H9 (cell line): ENCODE measurements at regions not wholly inside any gene's neighbourhood (a gene's known extent, or its start where the extent isn't known, plus 50 kb on each side); places are given as distances from the start of the nearest gene placed in this dataset.

Experiments
- DNase-seq: peaks from one replicate; pipeline ENCODE4 v3.0.0-alpha.2; 2017
- H2AFZ ChIP-seq: one replicate; pipeline ENCODE4 v1.6.1; 2013; ENCODE audit warnings: mild to moderate bottlenecking, low read length, control low read depth, moderate library complexity
- H2AK5ac ChIP-seq: 2 replicates; pipeline ENCODE4 v1.6.1; 2013; ENCODE audit warnings: low read length, control low read depth, mixed read lengths; ENCODE audit not compliant: insufficient read length
- H2BK120ac ChIP-seq: one replicate; pipeline ENCODE4 v1.6.1; 2013; ENCODE audit warnings: low read depth, mild to moderate bottlenecking, low read length, control low read depth, inconsistent platforms; ENCODE audit not compliant: poor library complexity, severe bottlenecking
- H2BK12ac ChIP-seq: 2 replicates; pipeline ENCODE4 v1.6.1; 2013; ENCODE audit warnings: low read length, control low read depth, mixed read lengths, low read depth; ENCODE audit not compliant: insufficient read length
- H2BK15ac ChIP-seq: 2 replicates; pipeline ENCODE4 v1.6.1; 2013; ENCODE audit warnings: low read depth, low read length, control low read depth
- H2BK20ac ChIP-seq: one replicate; pipeline ENCODE4 v1.6.1; 2013; ENCODE audit warnings: low read depth, mild to moderate bottlenecking, low read length, control low read depth, inconsistent platforms; ENCODE audit not compliant: poor library complexity, severe bottlenecking
- H2BK5ac ChIP-seq: 2 replicates; pipeline ENCODE4 v1.6.1; 2013; ENCODE audit warnings: low read length, control low read depth, mixed read lengths; ENCODE audit not compliant: insufficient read length
- H3K14ac ChIP-seq: 2 replicates; pipeline ENCODE4 v1.6.1; 2013; ENCODE audit warnings: low read length, control low read depth; ENCODE audit not compliant: insufficient read depth
- H3K18ac ChIP-seq: 2 replicates; pipeline ENCODE4 v1.6.1; 2013; ENCODE audit warnings: low read depth, mild to moderate bottlenecking, mixed read lengths, low read length, control low read depth; ENCODE audit not compliant: insufficient read length
- H3K23ac ChIP-seq: 2 replicates; pipeline ENCODE4 v1.6.1; 2013; ENCODE audit warnings: low read length, control low read depth, mixed read lengths, low read depth; ENCODE audit not compliant: insufficient read length
- H3K23me2 ChIP-seq: 2 replicates; pipeline ENCODE4 v1.6.1; 2013; ENCODE audit warnings: low read depth, mild to moderate bottlenecking, mixed read lengths, low read length, control low read depth; ENCODE audit not compliant: insufficient read length, poor library complexity, severe bottlenecking
- H3K27ac ChIP-seq: 2 replicates; pipeline ENCODE4 v1.5.1; 2013; ENCODE audit warnings: low read length, control low read depth, mixed read lengths, low read depth; ENCODE audit not compliant: insufficient read length
- H3K27me3 ChIP-seq: 2 replicates; pipeline ENCODE4 v1.6.1; 2013; ENCODE audit warnings: low read length, control low read depth, inconsistent platforms; ENCODE audit not compliant: insufficient read depth
- H3K4ac ChIP-seq: 2 replicates; pipeline ENCODE4 v1.6.1; 2013; ENCODE audit warnings: low read depth, mild to moderate bottlenecking, control low read depth, inconsistent platforms, low read length, moderate library complexity
- H3K4me1 ChIP-seq: 2 replicates; pipeline ENCODE4 v1.6.1; 2013; ENCODE audit warnings: low read length, control low read depth, inconsistent platforms; ENCODE audit not compliant: insufficient read depth
- H3K4me2 ChIP-seq: 2 replicates; pipeline ENCODE4 v1.6.1; 2013; ENCODE audit warnings: low read length, control low read depth, mixed read lengths; ENCODE audit not compliant: insufficient read length, insufficient read depth
- H3K56ac ChIP-seq: 2 replicates; pipeline ENCODE4 v1.6.1; 2013; ENCODE audit warnings: low read depth, mild to moderate bottlenecking, mixed read lengths, low read length, control low read depth; ENCODE audit not compliant: insufficient read length
- H3K79me1 ChIP-seq: 2 replicates; pipeline ENCODE4 v1.6.1; 2013; ENCODE audit warnings: low read depth, mild to moderate bottlenecking, moderate library complexity, low read length, control low read depth, inconsistent platforms; ENCODE audit not compliant: insufficient read depth, poor library complexity, severe bottlenecking
- H3K79me2 ChIP-seq: 2 replicates; pipeline ENCODE4 v1.6.1; 2013; ENCODE audit warnings: low read length, control low read depth, inconsistent platforms; ENCODE audit not compliant: insufficient read depth
- H3K9ac ChIP-seq: 2 replicates; pipeline ENCODE4 v1.6.1; 2013; ENCODE audit warnings: low read length, control low read depth, mixed read lengths; ENCODE audit not compliant: insufficient read length; ENCODE audit errors: extremely low read depth
- H3K9me3 ChIP-seq: one replicate; pipeline ENCODE4 v1.6.1; 2013; ENCODE audit warnings: low read depth, low read length, inconsistent platforms; ENCODE audit not compliant: control insufficient read depth
- H3T11ph ChIP-seq: one replicate; pipeline ENCODE4 v1.6.1; 2013; ENCODE audit warnings: mild to moderate bottlenecking, low read length, control low read depth, inconsistent platforms
- H4K20me1 ChIP-seq: one replicate; pipeline ENCODE4 v1.6.1; 2013; ENCODE audit not compliant: control insufficient read depth, insufficient read length, insufficient read depth
- H4K5ac ChIP-seq: 2 replicates; pipeline ENCODE4 v1.6.1; 2013; ENCODE audit warnings: low read depth, mild to moderate bottlenecking, mixed read lengths, low read length, control low read depth; ENCODE audit not compliant: insufficient read length
- H4K8ac ChIP-seq: replicated peaks from 2 replicates; pipeline ENCODE4 v1.6.1; 2013; ENCODE audit warnings: low read length, control low read depth, mixed read lengths, low read depth; ENCODE audit not compliant: insufficient read length
- H4K91ac ChIP-seq: 2 replicates; pipeline ENCODE4 v1.6.1; 2013; ENCODE audit warnings: low read depth, mild to moderate bottlenecking, moderate library complexity, mixed read lengths, low read length, control low read depth; ENCODE audit not compliant: insufficient read length
- H3K27ac Mint-ChIP-seq, 3 experiments: 2 replicates in 2 of 3; 3 replicates in 1 of 3; pipeline ENCODE4 v1.8.0; 2020 to 2021; ENCODE audit warnings: mixed read lengths in 3 of 3, mild to moderate bottlenecking in 1 of 3, moderate library complexity in 1 of 3
- H3K27me3 Mint-ChIP-seq: 2 replicates; pipeline ENCODE4 v1.8.0; 2021; ENCODE audit warnings: low read depth, mild to moderate bottlenecking, moderate library complexity, mixed read lengths
- H3K36me3 Mint-ChIP-seq, 3 experiments: 2 replicates in 2 of 3; 3 replicates in 1 of 3; pipeline ENCODE4 v1.8.0; 2020 to 2021; ENCODE audit warnings: low read depth in 3 of 3, mixed read lengths in 3 of 3; ENCODE audit not compliant: insufficient read depth in 1 of 3
- H3K4me1 Mint-ChIP-seq, 2 experiments: 2 replicates each; pipeline ENCODE4 v1.8.0; 2020; ENCODE audit warnings: mixed read lengths in 2 of 2
- H3K4me3 Mint-ChIP-seq, 2 experiments: 2 replicates in 1 of 2; 3 replicates in 1 of 2; pipeline ENCODE4 v1.8.0; 2020 to 2021; ENCODE audit warnings: mild to moderate bottlenecking in 2 of 2, mixed read lengths in 2 of 2, moderate library complexity in 1 of 2
- H3K9me3 Mint-ChIP-seq, 2 experiments: 2 replicates in 1 of 2; 3 replicates in 1 of 2; pipeline ENCODE4 v1.8.0; 2020; ENCODE audit warnings: mild to moderate bottlenecking in 2 of 2, mixed read lengths in 2 of 2, moderate library complexity in 1 of 2
- CTCF ChIP-seq: fragments of 200-600 bp; sonication (generic); conservative IDR thresholded peaks from 3 replicates; pipeline ENCODE4 v1.8.0; 2021; ENCODE audit warnings: antibody characterized with exemption, mild to moderate bottlenecking
- WGBS: extraction: QIAGEN DNeasy Blood & Tissue Kit; methylation state at CpG from one replicate; pipeline ENCODE4 v1.1.7; 2013; ENCODE audit warnings: missing lambda C conversion rate, low lambda C conversion rate, mixed read lengths; ENCODE audit not compliant: insufficient read length; ENCODE audit errors: extremely low coverage; 5-methylcytosine and 5-hydroxymethylcytosine counted together

GRCh38 chr12:84772281-84772680, 140.3 kb downstream of the SLC6A15 start:
- Mint-ChIP-seq H3K36me3 (no peaks in the 10 kb centered on the region), H3K4me1 (no peaks in the 10 kb centered on the region; a peak in 2 of 4 replicates), H3K9me3 (no peaks in the 10 kb centered on the region), H3K27me3 (no peaks in the 10 kb centered on the region), H3K4me3 (no peak overlapping the region), H3K27ac (no peak overlapping the region)
- no peak overlapping the region for H2AFZ ChIP-seq
- H3K27ac ChIP-seq, result no peak overlapping the region
- no peaks in the 10 kb centered on the region for H3K9me3 ChIP-seq
- no CpG with 5 or more reads among the region's 2 CpGs for WGBS
- H4K5ac ChIP-seq, result no peak overlapping the region
- no peak overlapping the region for H3K18ac ChIP-seq
- no peak overlapping the region for H4K8ac ChIP-seq
- H2BK120ac ChIP-seq, result no peak overlapping the region
- H4K20me1 ChIP-seq, result no peaks in the 10 kb centered on the region
- no peak overlapping the region for H3T11ph ChIP-seq
- no peak overlapping the region for H2BK5ac ChIP-seq
- peaks cover under 1% of the 10 kb centered on the region; the same call in 1 of the 2 replicates for H3K4me1 ChIP-seq
- H2BK12ac ChIP-seq, result no peak overlapping the region
- no peak overlapping the region for H3K56ac ChIP-seq
- no peak overlapping the region for H3K4me2 ChIP-seq
- no peaks in the 10 kb centered on the region for H3K79me1 ChIP-seq
- H2AK5ac ChIP-seq, result no peak overlapping the region
- H3K4ac ChIP-seq, result no peak overlapping the region
- H3K23me2 ChIP-seq, result no peaks in the 10 kb centered on the region
- no peak overlapping the region for H3K23ac ChIP-seq
- H2BK20ac ChIP-seq, result no peak overlapping the region
- no peak for DNase-seq
- H3K79me2 ChIP-seq, result no peaks in the 10 kb centered on the region
- H4K91ac ChIP-seq, result no peak overlapping the region
- H3K14ac ChIP-seq, result no peak overlapping the region
- no peak for TF ChIP-seq CTCF
- H3K9ac ChIP-seq, result no peak overlapping the region
- no peaks in the 10 kb centered on the region for H3K27me3 ChIP-seq
- H2BK15ac ChIP-seq, result no peak overlapping the region
